GM12874 (cell line): ENCODE measurements at regions not wholly inside any gene's neighbourhood (a gene's known extent, or its start where the extent isn't known, plus 50 kb on each side); places are given as distances from the start of the nearest gene placed in this dataset.

Experiments
- CTCF ChIP-seq: IDR thresholded peaks from 2 replicates; pipeline ENCODE4 v1.5.1; 2011; ENCODE audit warnings: low read depth, mild to moderate bottlenecking, control low read depth, low read length, moderate library complexity; ENCODE audit not compliant: insufficient read depth

GRCh38 chr13:40389081-40389641 lies 277.3 kb downstream of the FOXO1 start:
- no peak for TF ChIP-seq CTCF

GRCh38 chr13:40390401-40390916 lies 276.0 kb downstream of the FOXO1 start:
- no peak for TF ChIP-seq CTCF

GRCh38 chr13:40391788-40392187 lies 274.7 kb downstream of the FOXO1 start:
- no peak for TF ChIP-seq CTCF

GRCh38 chr13:40394304-40394985 lies 272.0 kb downstream of the FOXO1 start:
- no peak for TF ChIP-seq CTCF

GRCh38 chr13:40398065-40398464 lies 268.4 kb downstream of the FOXO1 start:
- no peak for TF ChIP-seq CTCF

- TF ChIP-seq CTCF: no peak
Observed at GRCh38 chr13:40399756-40400155, 266.7 kb downstream of the FOXO1 start.

- no peak for TF ChIP-seq CTCF
Observed at GRCh38 chr13:40401911-40402776, 264.3 kb downstream of the FOXO1 start.
